H1 (cell line): ENCODE measurements at regions not wholly inside any gene's neighbourhood (a gene's known extent, or its start where the extent isn't known, plus 50 kb on each side); places are given as distances from the start of the nearest gene placed in this dataset.

Source experiments
- CTCF ChIA-PET: fragments of 300-600 bp; sonication (Branson Sonifier 250); formaldehyde crosslinking; loops from one replicate; lab custom pipeline; 2021; ENCODE audit not compliant: partially characterized antibody; lab: Charles Lee
- POLR2A ChIA-PET: fragments of 300-600 bp; sonication (Branson Sonifier 250); formaldehyde crosslinking; loops from one replicate; lab custom pipeline; 2021; ENCODE audit warnings: inconsistent platforms; ENCODE audit not compliant: partially characterized antibody; lab: Charles Lee
- DNase-seq, 2 experiments: peaks; one replicate each; pipeline versions ENCODE4 v3.0.0 to v3.0.0-alpha.2; 2010 to 2022; ENCODE audit warnings: low spot score in 2 of 2, low read depth in 1 of 2, mixed read lengths in 1 of 2
- FAIRE-seq: peaks from 2 replicates; lab custom pipeline; 2011; peaks lifted over from hg19 to GRCh38; lab: Jason Lieb, UNC
- H2AFZ ChIP-seq: 2 replicates; pipeline ENCODE4 v1.8.1; 2012; ENCODE audit warnings: low read length, inconsistent platforms
- H2AK5ac ChIP-seq: 2 replicates; pipeline ENCODE4 v1.6.1; 2013; ENCODE audit warnings: low read depth, low read length
- H2BK120ac ChIP-seq: replicated peaks from 2 replicates; pipeline ENCODE3; 2013; ENCODE audit warnings: low read depth, low read length, inconsistent platforms
- H2BK12ac ChIP-seq: 2 replicates; pipeline ENCODE4 v1.6.1; 2013; ENCODE audit warnings: low read depth, low read length
- H2BK15ac ChIP-seq: 2 replicates; pipeline ENCODE4 v1.6.1; 2013; ENCODE audit warnings: low read length
- H2BK20ac ChIP-seq: 2 replicates; pipeline ENCODE4 v1.6.1; 2013; ENCODE audit warnings: low read length
- H2BK5ac ChIP-seq: 2 replicates; pipeline ENCODE4 v1.6.1; 2013; ENCODE audit warnings: low read depth, low read length
- H3K14ac ChIP-seq: 2 replicates; pipeline ENCODE4 v1.6.1; 2013; ENCODE audit warnings: inconsistent platforms; ENCODE audit not compliant: insufficient read length
- H3K18ac ChIP-seq: 2 replicates; pipeline ENCODE4 v1.6.1; 2013; ENCODE audit warnings: low read length; ENCODE audit errors: extremely low read depth
- H3K23ac ChIP-seq: 2 replicates; pipeline ENCODE4 v1.6.1; 2013; ENCODE audit warnings: inconsistent platforms; ENCODE audit not compliant: insufficient read length
- H3K23me2 ChIP-seq: 2 replicates; pipeline ENCODE4 v1.6.1; 2013; ENCODE audit warnings: low read depth, low read length
- H3K27ac ChIP-seq: 2 replicates; pipeline ENCODE4 v1.6.1; 2011; ENCODE audit warnings: low read depth, low read length, inconsistent platforms
- H3K27me3 ChIP-seq, 4 experiments: replicated peaks in 1 of 4; 1 replicate in 1 of 4; 2 replicates in 3 of 4; pipeline versions ENCODE4 v1.6.1 to v1.8.1; 2011 to 2013; ENCODE audit warnings: low read length in 3 of 4, mild to moderate bottlenecking in 3 of 4, inconsistent platforms in 2 of 4, mixed read lengths in 2 of 4, moderate library complexity in 1 of 4; ENCODE audit not compliant: control insufficient read depth in 3 of 4, insufficient read depth in 3 of 4; ENCODE audit errors: extremely low read depth in 1 of 4
- H3K36me3 ChIP-seq, 4 experiments: 2 replicates each; pipeline versions ENCODE4 v1.6.1 to v1.8.1; 2011 to 2013; ENCODE audit warnings: mild to moderate bottlenecking in 4 of 4, low read length in 3 of 4, moderate library complexity in 2 of 4, control low read depth in 1 of 4, inconsistent platforms in 1 of 4; ENCODE audit not compliant: insufficient read depth in 4 of 4, control insufficient read depth in 2 of 4
- H3K4ac ChIP-seq: replicated peaks from 2 replicates; pipeline ENCODE3; 2013; ENCODE audit warnings: low read length, low read depth, mixed read lengths, inconsistent platforms; ENCODE audit not compliant: insufficient read length
- H3K4me1 ChIP-seq, 4 experiments: replicated peaks in 1 of 4; 1 replicate in 1 of 4; 2 replicates in 3 of 4; pipeline versions ENCODE4 v1.6.1 to v1.8.1; 2011 to 2013; ENCODE audit warnings: low read length in 3 of 4, inconsistent platforms in 2 of 4, mixed read lengths in 1 of 4; ENCODE audit not compliant: insufficient read depth in 4 of 4, control insufficient read depth in 3 of 4
- H3K4me2 ChIP-seq, 2 experiments: 2 replicates each; pipeline versions ENCODE4 v1.6.1 to v1.8.1; 2011 to 2013; ENCODE audit warnings: low read depth in 2 of 2, low read length in 2 of 2, control low read depth in 1 of 2, inconsistent platforms in 1 of 2, mild to moderate bottlenecking in 1 of 2; ENCODE audit not compliant: insufficient read depth in 1 of 2
- H3K4me3 ChIP-seq, 4 experiments: fragments of 200-600, 300-600 bp in 1 of 4; sonication (generic), shearing (Covaris generic), sonication (Bioruptor Twin) in 1 of 4; 2 replicates each; pipeline versions ENCODE4 v1.5.1 to v1.8.1; 2011 to 2016; ENCODE audit warnings: low read length in 4 of 4, low read depth in 3 of 4, control low read depth in 2 of 4, inconsistent platforms in 2 of 4, mild to moderate bottlenecking in 2 of 4, mixed read lengths in 1 of 4, moderate library complexity in 1 of 4; ENCODE audit not compliant: insufficient read depth in 2 of 4; ENCODE audit errors: extremely low read depth in 1 of 4
- H3K56ac ChIP-seq: replicated peaks from 2 replicates; pipeline ENCODE3; 2013; ENCODE audit warnings: low read depth, mild to moderate bottlenecking, mixed read lengths, low read length, inconsistent platforms; ENCODE audit not compliant: insufficient read length
- H3K79me1 ChIP-seq: 2 replicates; pipeline ENCODE4 v1.6.1; 2013; ENCODE audit warnings: low read depth, low read length, control low read depth
- H3K79me2 ChIP-seq, 2 experiments: 2 replicates each; pipeline versions ENCODE4 v1.6.1 to v1.8.1; 2012 to 2013; ENCODE audit warnings: low read length in 2 of 2, mild to moderate bottlenecking in 2 of 2, inconsistent platforms in 1 of 2; ENCODE audit not compliant: insufficient read depth in 2 of 2, control insufficient read depth in 1 of 2
- H3K9ac ChIP-seq, 4 experiments: replicated peaks in 1 of 4; 1 replicate in 1 of 4; 2 replicates in 3 of 4; pipeline versions ENCODE4 v1.6.1 to v1.8.1; 2011 to 2013; ENCODE audit warnings: low read depth in 3 of 4, low read length in 3 of 4, control low read depth in 2 of 4, mild to moderate bottlenecking in 2 of 4, moderate library complexity in 2 of 4, inconsistent platforms in 1 of 4; ENCODE audit errors: extremely low read depth in 1 of 4
- H3K9me3 ChIP-seq, 2 experiments: 2 replicates each; pipeline versions ENCODE4 v1.6.1 to v1.8.1; 2012 to 2013; ENCODE audit warnings: mild to moderate bottlenecking in 2 of 2, moderate library complexity in 2 of 2, control low read depth in 1 of 2, inconsistent platforms in 1 of 2, low read depth in 1 of 2, low read length in 1 of 2, mixed read lengths in 1 of 2; ENCODE audit not compliant: insufficient read depth in 2 of 2
- H4K20me1 ChIP-seq, 2 experiments: replicated peaks in 1 of 2; 2 replicates each; pipeline versions ENCODE3 to v1.8.1; 2011 to 2013; ENCODE audit warnings: inconsistent platforms in 2 of 2, low read length in 2 of 2, mild to moderate bottlenecking in 1 of 2; ENCODE audit not compliant: insufficient read depth in 2 of 2, control insufficient read depth in 1 of 2
- H4K5ac ChIP-seq: 2 replicates; pipeline ENCODE4 v1.6.1; 2013; ENCODE audit warnings: low read length, low read depth, mixed read lengths, inconsistent platforms; ENCODE audit not compliant: insufficient read length
- H4K8ac ChIP-seq: 2 replicates; pipeline ENCODE4 v1.8.0; 2013; ENCODE audit warnings: mild to moderate bottlenecking, moderate library complexity, low read length, inconsistent platforms; ENCODE audit not compliant: insufficient read depth; ENCODE audit errors: extremely low read depth
- H4K91ac ChIP-seq: replicated peaks from 2 replicates; pipeline ENCODE3; 2013; ENCODE audit warnings: low read length, mixed read lengths, inconsistent platforms; ENCODE audit not compliant: insufficient read length
- SIRT6 ChIP-seq: IDR thresholded peaks from one replicate; pipeline ENCODE4 v1.7.1; 2012; ENCODE audit warnings: low read length, inconsistent platforms

DNA sequence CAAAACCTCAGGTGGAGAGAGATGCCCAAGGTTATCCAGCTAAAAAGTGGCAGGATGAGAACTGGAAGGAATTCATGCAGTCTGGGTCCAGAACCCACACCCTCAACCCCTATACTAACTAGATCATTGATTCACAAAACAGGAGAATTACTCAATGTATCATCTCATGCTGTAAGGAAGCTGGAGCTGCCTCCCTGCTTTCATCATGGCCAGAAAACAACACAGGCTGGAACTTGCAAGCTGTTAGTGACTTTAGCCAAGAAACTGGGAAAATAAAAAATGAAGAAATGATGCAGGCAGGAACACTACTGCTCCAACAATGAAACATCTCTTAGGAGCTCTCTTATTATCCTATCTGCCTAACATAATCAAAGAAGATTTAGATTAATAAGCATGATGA lies 619.8 kb upstream of the CELF2 start:
- no peaks in the 10 kb centered on the region for H3K79me1 ChIP-seq
- no peak overlapping the region for H2BK20ac ChIP-seq
- TF ChIP-seq SIRT6: no peak
- no peaks in the 10 kb centered on the region for H3K36me3 ChIP-seq
- H3K4ac ChIP-seq: no peak overlapping the region
- H4K20me1 ChIP-seq: no peaks in the 10 kb centered on the region
- H2BK15ac ChIP-seq: no peak overlapping the region
- no peaks in the 10 kb centered on the region for H3K23me2 ChIP-seq
- H3K14ac ChIP-seq: no peak overlapping the region
- H3K18ac ChIP-seq: no peak overlapping the region
- H3K79me2 ChIP-seq: no peaks in the 10 kb centered on the region
- CTCF ChIA-PET: interaction anchor here (0.6 to 1.4 kb wide), 2 partner anchors 10 to 117 kb away, joined by 3 read pairs; no protein-coding TSS in a partner anchor
- no peaks in the 10 kb centered on the region; a peak in 1 of 4 replicates for H3K9me3 ChIP-seq
- no peak overlapping the region for H3K4me3 ChIP-seq
- no peak overlapping the region for H3K4me2 ChIP-seq
- H3K56ac ChIP-seq: no peak overlapping the region
- DNase-seq (no peak), FAIRE-seq (no peak)
- no peak overlapping the region for H4K8ac ChIP-seq
- no peak overlapping the region for H3K27ac ChIP-seq
- H2AK5ac ChIP-seq: no peak overlapping the region
- H4K5ac ChIP-seq: no peak overlapping the region
- H2BK5ac ChIP-seq: no peak overlapping the region
- H3K23ac ChIP-seq: no peak overlapping the region
- H2AFZ ChIP-seq: no peak overlapping the region
- POLR2A ChIA-PET: no interaction called here
- H3K27me3 ChIP-seq: no peaks in the 10 kb centered on the region
- no peaks in the 10 kb centered on the region for H3K4me1 ChIP-seq
- H4K91ac ChIP-seq: no peak overlapping the region
- H2BK12ac ChIP-seq: no peak overlapping the region
- no peak overlapping the region for H2BK120ac ChIP-seq
- H3K9ac ChIP-seq: no peak overlapping the region
